Omental fat pad (tissue), 3 donors: ENCODE measurements at regions not wholly inside any gene's neighbourhood (a gene's known extent, or its start where the extent isn't known, plus 50 kb on each side); places are given as distances from the start of the nearest gene placed in this dataset.

Source experiments
- ATAC-seq: fragments of 150-250 bp; one replicate; pipeline ENCODE4 v1.9.1; 2016; ENCODE audit warnings: mild to moderate bottlenecking, moderate library complexity; ENCODE audit not compliant: low FRiP score
- DNase-seq: peaks from one replicate; pipeline ENCODE4 v3.0.0-alpha.2; 2019; ENCODE audit warnings: low spot score
- CTCF ChIP-seq, 3 donors: fragments of 450-650 bp; IDR thresholded peaks; one replicate each; pipeline ENCODE4 v1.5.1; 2016 to 2017; ENCODE audit warnings: antibody characterized with exemption in 3 of 3, mild to moderate bottlenecking in 3 of 3, moderate library complexity in 2 of 3

GRCh38 chr1:87506147-87506546, 177.5 kb downstream of the LMO4 start:
- ATAC-seq (no peak), DNase-seq (no peak)
- no peak for TF ChIP-seq CTCF (IDR thresholded peaks at IDR 0.05)

GRCh38 chr1:87508247-87508787, 179.6 kb downstream of the LMO4 start:
- no peak for ATAC-seq
- TF ChIP-seq CTCF (IDR thresholded peaks at IDR 0.05) = no peak
- no peak for DNase-seq

GRCh38 chr1:87510540-87510939, 181.9 kb downstream of the LMO4 start:
- ATAC-seq = no peak
- TF ChIP-seq CTCF (IDR thresholded peaks at IDR 0.05) = no peak
- no peak for DNase-seq

GRCh38 chr1:87511449-87511848, 182.8 kb downstream of the LMO4 start:
- no peak for TF ChIP-seq CTCF (IDR thresholded peaks at IDR 0.05)
- DNase-seq (no peak), ATAC-seq (no peak)

- no peak for TF ChIP-seq CTCF (IDR thresholded peaks at IDR 0.05)
- no peak for ATAC-seq
- DNase-seq = no peak
These were observed 183.8 kb downstream of the LMO4 start for GRCh38 chr1:87512431-87512830.

GRCh38 chr1:87513255-87513654, 184.6 kb downstream of the LMO4 start:
- DNase-seq (no peak), ATAC-seq (no peak)
- TF ChIP-seq CTCF (IDR thresholded peaks at IDR 0.05) = no peak

- ATAC-seq = peak; percentile 65
- DNase-seq = no peak
- no peak for TF ChIP-seq CTCF (IDR thresholded peaks at IDR 0.05)
These were observed 185.4 kb downstream of the LMO4 start for GRCh38 chr1:87513966-87514660.
